ENCODE measurements at regions not wholly inside any gene's neighbourhood (a gene's known extent, or its start where the extent isn't known, plus 50 kb on each side); places are given as distances from the start of the nearest gene placed in this dataset.

- CTCF ChIA-PET, result no interaction called here
- Histone ChIP-seq H3K36me3 (ENCODE audit: low read depth) (no peaks in the 10 kb centered on the region), H3K4me2 (no peak overlapping the region), H3K4me1 (replicated peaks; ENCODE audit: insufficient read depth) (no peaks in the 10 kb centered on the region), H3K79me2 (ENCODE audit: low read depth) (no peaks in the 10 kb centered on the region), H4K20me1 (ENCODE audit: insufficient read depth) (no peaks in the 10 kb centered on the region), H3K27ac (no peak overlapping the region), H3K9me2 (ENCODE audit: insufficient read depth) (no peaks in the 10 kb centered on the region), H3K27me3 (ENCODE audit: insufficient read depth, low read depth) (no peaks in the 10 kb centered on the region), H3K4me3 (no peak overlapping the region), H2AFZ (no peak overlapping the region), H3K9me3 (ENCODE audit: insufficient read depth, low read depth) (no peaks in the 10 kb centered on the region), H3F3A (ENCODE audit: insufficient read depth, low read depth) (no peaks in the 10 kb centered on the region)
- POLR2A ChIA-PET (ENCODE audit: unreplicated experiment), result no interaction called here
- intact Hi-C loops (cut with micrococcal nuclease; ENCODE audit: unreplicated experiment), result no loop called here
- TF ChIP-seq EZH2 (IDR thresholded peaks at IDR 0.05; ENCODE audit: low read depth) (no peak), CTCF (conservative IDR thresholded peaks at IDR 0.05) (no peak)
- BruUV-seq (replicated peaks), result no TSS peak
- no peak for DNase-seq
Measured at GRCh38 chr3:25038271-25038670, 389.8 kb upstream of the RARB start.

DNA sequence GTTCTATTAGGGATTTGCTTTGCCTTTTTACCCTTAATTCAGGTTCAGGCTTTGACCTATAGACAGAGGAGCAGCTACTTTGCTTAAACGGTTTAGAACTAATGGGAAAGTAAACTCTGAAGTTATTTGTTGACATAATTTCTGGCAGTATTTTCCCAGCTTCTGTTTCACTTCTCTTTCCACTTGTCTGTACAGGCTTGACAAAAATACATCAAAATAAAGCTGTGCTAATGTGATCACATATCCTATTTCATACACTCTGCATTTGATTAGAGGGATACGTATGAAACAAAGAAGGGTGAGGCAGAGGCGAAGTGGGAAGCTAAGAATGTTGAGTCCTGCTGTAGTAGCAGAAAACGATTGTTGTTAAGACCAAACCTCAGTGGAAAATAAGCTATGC lies 389.1 kb upstream of the RARB start:
- Histone ChIP-seq H4K20me1 (ENCODE audit: insufficient read depth) (no peaks in the 10 kb centered on the region), H3K9me3 (ENCODE audit: insufficient read depth, low read depth) (no peaks in the 10 kb centered on the region), H3K79me2 (ENCODE audit: low read depth) (no peaks in the 10 kb centered on the region), H3K4me3 (no peak overlapping the region), H2AFZ (no peak overlapping the region), H3F3A (ENCODE audit: insufficient read depth, low read depth) (no peaks in the 10 kb centered on the region), H3K4me1 (replicated peaks; ENCODE audit: insufficient read depth) (no peaks in the 10 kb centered on the region), H3K27me3 (ENCODE audit: insufficient read depth, low read depth) (no peaks in the 10 kb centered on the region), H3K9me2 (ENCODE audit: insufficient read depth) (no peaks in the 10 kb centered on the region), H3K27ac (no peak overlapping the region), H3K36me3 (ENCODE audit: low read depth) (no peaks in the 10 kb centered on the region), H3K4me2 (no peak overlapping the region)
- ChIA-PET POLR2A (ENCODE audit: unreplicated experiment) (no interaction called here), CTCF (no interaction called here)
- BruUV-seq (replicated peaks), result no TSS peak
- no peak for TF ChIP-seq EZH2 (IDR thresholded peaks at IDR 0.05; ENCODE audit: low read depth)
- TF ChIP-seq CTCF (conservative IDR thresholded peaks at IDR 0.05), result no peak
- intact Hi-C loops (cut with micrococcal nuclease; ENCODE audit: unreplicated experiment), result no loop called here
- no peak for DNase-seq

- H3K9me2 ChIP-seq (ENCODE audit: insufficient read depth), result no peaks in the 10 kb centered on the region
- ChIA-PET CTCF (no interaction called here), POLR2A (ENCODE audit: unreplicated experiment) (no interaction called here)
- H3K4me2 ChIP-seq, result no peak overlapping the region
- no peak for DNase-seq
- no peaks in the 10 kb centered on the region for H3K36me3 ChIP-seq (ENCODE audit: low read depth)
- no peak overlapping the region for H2AFZ ChIP-seq
- no peaks in the 10 kb centered on the region for H3K9me3 ChIP-seq (ENCODE audit: insufficient read depth, low read depth)
- H3F3A ChIP-seq (ENCODE audit: insufficient read depth, low read depth), result no peaks in the 10 kb centered on the region
- H3K4me3 ChIP-seq, result no peak overlapping the region
- no peaks in the 10 kb centered on the region for H4K20me1 ChIP-seq (ENCODE audit: insufficient read depth)
- BruUV-seq (replicated peaks), result no TSS peak
- intact Hi-C loops (cut with micrococcal nuclease; ENCODE audit: unreplicated experiment), result no loop called here
- TF ChIP-seq EZH2 (IDR thresholded peaks at IDR 0.05; ENCODE audit: low read depth), result no peak
- TF ChIP-seq CTCF (conservative IDR thresholded peaks at IDR 0.05), result no peak
- no peaks in the 10 kb centered on the region for H3K4me1 ChIP-seq (replicated peaks; ENCODE audit: insufficient read depth)
- no peaks in the 10 kb centered on the region for H3K27me3 ChIP-seq (ENCODE audit: insufficient read depth, low read depth)
- no peak overlapping the region for H3K27ac ChIP-seq
- no peaks in the 10 kb centered on the region for H3K79me2 ChIP-seq (ENCODE audit: low read depth)
Measured at GRCh38 chr3:25040748-25041147, 387.3 kb upstream of the RARB start.

All from PC-9 (cell line).